ENCODE measurements at regions not wholly inside any gene's neighbourhood (a gene's known extent, or its start where the extent isn't known, plus 50 kb on each side); places are given as distances from the start of the nearest gene placed in this dataset.
"Not testable (repeated sequence)": the region's sequence is repeated elsewhere in the genome, so short reads cannot be mapped to it uniquely, and the experiment has no call there.

- no peak for DNase-seq
These were observed 84.7 kb downstream of the URB2 start for GRCh38 chr1:229710746-229711145.

DNA sequence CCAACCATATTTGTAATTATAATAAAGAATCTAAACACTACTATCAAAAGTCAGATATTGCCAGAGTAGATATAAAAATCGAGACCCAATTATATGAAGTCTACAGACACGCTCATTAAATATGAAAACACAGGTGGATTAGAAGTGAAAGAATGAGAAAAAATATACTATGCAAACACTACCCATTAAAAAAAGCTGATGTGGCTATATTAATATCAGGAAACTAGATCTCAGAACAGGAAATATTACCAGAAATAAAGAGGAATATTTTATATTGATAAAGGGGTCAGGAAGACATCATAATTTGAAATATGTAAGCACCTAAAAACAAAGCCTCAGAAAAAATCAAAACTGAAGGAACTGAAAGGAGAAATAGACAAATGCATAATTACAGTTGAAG, 88.3 kb downstream of the URB2 start:
- DNase-seq = no peak

GRCh38 chr1:229714964-229715603, 89.0 kb downstream of the URB2 start:
- DNase-seq = peak in 1 of 2 experiments; percentile 4

GRCh38 chr1:229716069-229716468, 90.0 kb downstream of the URB2 start:
- no peak for DNase-seq

GRCh38 chr1:229716704-229717103, 90.7 kb downstream of the URB2 start:
- DNase-seq = no peak

DNA sequence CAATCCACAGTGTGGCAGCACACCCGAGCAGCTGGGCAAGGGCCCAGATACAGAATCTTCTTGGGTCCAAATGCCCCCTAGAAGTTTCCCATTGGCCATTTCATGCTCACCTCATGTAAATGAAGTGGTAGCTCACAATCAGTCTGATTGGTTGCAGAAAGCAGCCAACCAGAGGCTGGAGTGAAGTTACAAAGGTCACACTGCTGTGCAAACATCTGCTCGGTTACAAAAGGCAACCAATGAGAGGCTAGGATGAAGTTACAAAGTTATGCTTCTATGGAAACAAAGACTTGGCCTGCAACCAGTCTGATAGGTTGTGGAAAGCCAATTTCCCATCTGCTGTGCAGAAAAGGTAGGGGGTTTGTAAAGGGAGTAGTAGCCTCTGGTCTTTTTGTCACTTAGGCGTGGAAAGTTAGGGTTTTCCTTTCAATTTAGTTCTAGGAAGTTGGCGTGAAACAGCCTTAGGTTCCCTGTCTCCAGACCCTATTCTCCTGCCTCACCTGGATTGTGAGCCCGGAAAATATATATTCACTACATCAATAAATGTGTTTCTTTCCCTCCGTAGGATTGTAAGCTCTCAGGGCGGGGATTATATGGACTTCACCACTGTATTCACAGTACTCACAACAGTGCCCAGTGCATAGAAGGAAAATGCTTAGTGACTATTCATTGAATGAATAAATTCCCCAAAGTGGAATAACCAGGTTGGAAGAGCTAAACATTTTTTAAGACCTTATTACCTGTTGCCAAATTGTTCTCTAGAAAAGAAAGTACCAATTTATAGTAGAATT, 91.9 kb downstream of the URB2 start:
- DNase-seq = no peak

DNA sequence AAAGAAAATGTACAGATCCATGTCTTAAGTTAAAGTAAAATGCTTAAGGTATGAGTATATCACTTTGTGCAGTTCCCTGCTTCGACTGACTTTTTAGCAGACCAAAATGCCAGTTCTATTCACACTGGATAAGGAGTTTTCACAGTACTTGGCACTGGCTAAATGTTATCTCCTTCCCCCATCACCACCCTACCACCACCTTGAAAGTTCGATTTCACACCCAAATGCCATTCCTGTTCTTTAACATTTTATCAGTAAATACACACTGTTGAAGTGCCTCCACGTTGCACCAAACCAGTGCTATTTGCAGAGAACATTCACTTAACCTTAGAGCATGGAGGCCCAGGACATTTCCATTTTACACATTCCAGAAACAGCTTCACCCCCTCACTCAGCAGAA, 100.0 kb downstream of the URB2 start:
- DNase-seq = no peak

DNA sequence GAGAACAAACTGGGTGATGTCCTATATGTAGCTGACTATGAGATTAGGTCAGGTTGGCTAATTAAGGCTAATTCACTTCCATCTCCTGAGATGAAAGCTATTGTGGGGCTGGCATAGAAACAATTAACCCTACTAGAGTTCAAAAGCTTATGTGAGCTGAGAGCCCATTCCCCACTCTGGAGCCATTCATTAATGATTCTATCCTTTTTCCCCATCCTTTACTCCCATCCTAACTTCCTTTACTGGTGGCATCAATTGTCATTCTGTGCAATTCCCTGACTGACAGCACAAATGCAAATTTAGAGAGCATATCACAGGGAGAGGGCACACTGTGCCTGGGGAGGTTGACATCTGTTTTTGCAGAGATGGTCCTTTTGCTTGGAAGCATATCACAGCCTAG, 103.9 kb downstream of the URB2 start:
- no peak for DNase-seq

DNA sequence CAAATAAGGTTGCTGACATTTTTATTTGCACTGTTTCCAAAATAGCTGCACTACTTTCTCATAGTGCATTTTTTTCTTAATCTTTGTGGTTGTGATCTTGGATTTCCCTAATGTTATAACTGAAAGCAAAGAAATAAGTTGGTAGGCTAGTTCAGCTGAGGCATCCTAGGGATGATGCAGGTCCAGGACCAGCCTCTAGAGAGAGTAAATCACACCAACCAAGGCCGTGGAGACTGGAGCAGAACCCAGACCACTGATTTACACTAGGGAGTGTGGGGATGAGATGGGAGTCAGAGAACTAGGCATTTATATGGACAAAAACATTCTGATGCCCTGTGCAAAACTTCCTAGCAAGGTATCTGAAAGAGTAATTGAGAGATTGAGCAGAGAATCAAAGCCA, 104.5 kb downstream of the URB2 start:
- DNase-seq = no peak

DNA sequence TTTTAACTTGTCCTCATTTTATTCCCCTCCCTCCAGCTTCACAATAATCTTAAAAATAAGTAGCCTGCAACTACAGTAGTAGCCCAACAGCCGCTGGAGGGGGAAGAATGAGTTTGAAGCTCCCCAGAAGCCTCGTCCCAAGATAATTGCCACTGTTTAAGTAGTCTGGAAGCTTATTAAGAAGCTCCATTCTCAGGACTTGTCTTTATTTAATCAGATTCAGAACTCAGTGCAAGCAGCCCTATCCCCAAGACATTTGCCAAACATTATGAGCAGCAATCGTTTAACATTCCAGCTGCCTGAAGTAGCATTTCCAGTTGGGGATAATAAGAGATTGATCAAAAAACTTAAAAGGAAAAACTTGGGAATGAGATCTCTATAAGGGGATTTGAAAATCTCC, 106.0 kb downstream of the URB2 start:
- no peak for DNase-seq

DNA sequence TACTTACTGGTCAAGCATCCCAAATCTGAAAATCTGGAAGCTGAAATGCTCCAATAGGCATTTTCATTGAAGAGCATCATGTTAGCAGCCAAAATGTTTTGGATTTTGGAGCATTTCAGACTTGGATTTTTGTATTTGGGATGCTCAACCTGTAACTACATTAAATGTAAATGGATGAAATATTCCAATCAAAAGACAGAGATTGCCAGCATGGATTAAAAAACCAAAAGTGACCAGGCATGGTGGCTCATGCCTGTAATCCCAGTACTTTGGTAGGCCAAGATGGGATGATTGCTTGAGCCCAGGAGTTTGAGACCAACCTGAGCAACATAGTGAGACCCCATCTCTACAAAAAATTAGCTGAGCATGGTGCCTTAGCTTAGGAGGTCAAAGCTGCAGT, 110.3 kb downstream of the URB2 start:
- DNase-seq = no peak

DNA sequence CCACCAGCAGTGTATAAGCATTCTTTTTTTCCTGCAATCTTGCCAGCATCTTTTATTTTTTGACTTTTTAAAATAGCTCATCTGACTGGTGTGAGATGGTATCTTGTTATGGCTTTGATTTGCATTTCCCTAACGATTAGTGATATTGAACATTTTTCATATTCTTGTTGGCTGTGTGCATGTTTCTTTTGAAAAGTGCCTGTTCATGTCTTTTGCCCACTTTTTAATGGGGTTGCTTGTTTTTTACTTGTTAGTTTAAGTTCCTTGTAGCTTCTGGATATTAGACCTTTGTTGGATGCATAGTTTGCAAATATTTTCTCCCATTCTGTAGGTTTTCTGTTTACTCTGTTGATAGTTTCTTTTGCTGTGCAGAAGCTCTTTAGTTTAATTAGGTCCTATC, 116.6 kb downstream of the URB2 start:
- DNase-seq = not testable (repeated sequence)

DNA sequence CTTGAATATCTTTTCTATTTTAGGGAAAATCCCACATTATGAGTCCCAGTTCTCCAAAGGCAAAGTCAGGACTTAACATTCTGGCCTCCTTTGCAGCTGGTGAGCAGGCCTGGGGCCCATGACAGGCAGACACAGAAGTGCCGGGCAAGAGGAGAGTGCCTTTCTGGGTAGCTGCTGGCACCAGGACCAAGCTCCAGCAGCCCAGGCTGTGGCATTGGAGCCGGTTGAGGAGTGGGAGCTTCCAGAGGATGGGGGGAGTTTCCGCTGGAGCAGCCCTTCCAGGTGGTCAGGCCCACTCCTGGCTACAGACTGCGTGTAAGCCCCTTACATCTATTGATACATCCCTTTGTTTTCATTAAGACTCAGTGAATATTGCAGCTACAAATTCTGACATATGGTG, 123.9 kb downstream of the URB2 start:
- DNase-seq = no peak

DNA sequence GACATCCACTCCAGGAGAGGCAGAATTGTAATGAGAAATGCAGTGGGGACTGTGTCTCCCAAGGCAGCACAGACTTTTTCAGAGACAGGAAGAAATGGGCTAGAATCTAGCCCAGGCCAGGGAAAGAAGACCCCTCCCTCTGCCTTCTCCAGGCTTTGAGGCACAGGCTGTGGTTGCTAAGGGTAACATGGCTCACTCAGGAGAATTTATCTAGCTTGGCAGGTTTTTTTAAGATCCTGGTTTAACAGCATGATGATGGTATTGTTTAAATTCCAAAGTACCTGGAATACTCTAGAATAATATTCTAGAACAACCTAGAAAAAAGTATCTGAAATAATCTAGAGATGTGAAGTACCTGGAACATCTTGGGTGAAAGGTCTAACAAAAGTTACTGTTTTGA, 125.6 kb downstream of the URB2 start:
- no peak for DNase-seq

DNA sequence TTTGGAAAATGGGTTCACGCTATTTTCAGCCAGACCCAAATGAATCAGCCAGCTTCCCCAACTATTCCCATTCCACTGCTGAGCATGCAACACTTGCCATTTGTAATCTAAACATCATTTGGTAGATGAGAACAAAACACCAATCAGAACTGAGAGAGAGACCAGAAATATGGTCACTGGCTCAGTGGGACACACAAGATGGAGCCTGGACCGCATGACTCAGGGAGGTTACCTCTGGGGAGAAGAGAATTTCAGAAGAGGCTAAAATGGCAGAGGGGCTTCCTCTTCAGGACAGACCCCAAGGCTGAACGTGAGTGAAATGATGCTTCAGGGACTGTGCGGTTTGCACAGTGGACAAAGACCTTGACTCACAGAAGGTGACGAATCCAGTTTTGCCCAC, 126.6 kb downstream of the URB2 start:
- no peak for DNase-seq

GRCh38 chr1:229753764-229754551, 127.9 kb downstream of the URB2 start:
- no peak for DNase-seq

- DNase-seq = no peak
These were observed 130.6 kb downstream of the URB2 start for GRCh38 chr1:229756666-229757065.

- no peak for DNase-seq
These were observed 131.2 kb downstream of the URB2 start for GRCh38 chr1:229757226-229757625.

- no peak for DNase-seq
These were observed 132.3 kb downstream of the URB2 start for GRCh38 chr1:229758101-229759036.

GRCh38 chr1:229759037-229759435, 133.0 kb downstream of the URB2 start:
- DNase-seq = no peak

GRCh38 chr1:229759586-229759985, 133.5 kb downstream of the URB2 start:
- DNase-seq = no peak

GRCh38 chr1:229760478-229760996, 134.5 kb downstream of the URB2 start:
- no peak for DNase-seq

DNA sequence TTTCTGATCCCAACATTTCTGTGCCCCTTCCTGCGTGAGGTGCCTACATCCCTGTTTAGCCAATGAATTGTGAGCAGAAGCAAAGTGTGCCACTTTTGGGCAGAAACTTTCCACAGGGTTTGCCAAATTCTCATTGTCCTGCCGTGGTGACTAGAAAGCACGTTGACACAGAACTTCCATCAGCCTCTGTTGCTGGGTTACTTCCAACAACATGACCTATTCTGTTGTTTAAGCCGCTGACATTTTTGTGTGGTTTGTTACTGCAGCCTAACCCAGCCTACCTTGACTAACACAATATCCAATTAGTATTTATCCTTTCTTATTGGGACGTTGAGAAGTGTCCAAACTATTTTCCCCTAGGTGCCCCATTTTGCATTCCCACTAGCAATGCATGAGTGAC, 136.8 kb downstream of the URB2 start:
- no peak for DNase-seq
